NOMO-1 (cell line): ENCODE measurements at regions not wholly inside any gene's neighbourhood (a gene's known extent, or its start where the extent isn't known, plus 50 kb on each side); places are given as distances from the start of the nearest gene placed in this dataset.
"Not testable (repeated sequence)": the region's sequence is repeated elsewhere in the genome, so short reads cannot be mapped to it uniquely, and the experiment has no call there.

Experiments used
- DNase-seq, 2 experiments: peaks; one replicate each; lab custom pipeline; 2025; ENCODE audit not compliant: unreplicated experiment in 2 of 2; lab: John Stamatoyannopoulos, UW

DNA sequence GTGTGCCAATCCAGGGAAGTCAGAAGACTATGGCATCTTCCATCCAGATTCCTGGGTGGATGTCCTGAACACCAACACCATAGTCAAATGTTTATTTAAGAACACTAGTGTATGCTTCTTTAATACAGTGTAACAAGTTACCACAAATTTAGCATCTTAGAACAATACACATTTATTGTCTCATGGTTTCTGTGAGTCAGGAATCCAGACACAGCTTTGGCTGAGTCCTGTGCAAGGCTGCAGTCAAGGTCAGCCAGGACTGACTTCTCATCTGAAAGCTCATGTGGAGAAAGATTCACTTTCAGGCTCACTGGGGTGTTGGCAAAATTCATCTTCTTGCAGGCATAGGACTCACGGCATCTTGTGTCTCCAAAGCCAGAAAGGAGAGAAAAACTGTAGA lies 143.4 kb downstream of the ANXA2 start:
- DNase-seq, result no peak

DNA sequence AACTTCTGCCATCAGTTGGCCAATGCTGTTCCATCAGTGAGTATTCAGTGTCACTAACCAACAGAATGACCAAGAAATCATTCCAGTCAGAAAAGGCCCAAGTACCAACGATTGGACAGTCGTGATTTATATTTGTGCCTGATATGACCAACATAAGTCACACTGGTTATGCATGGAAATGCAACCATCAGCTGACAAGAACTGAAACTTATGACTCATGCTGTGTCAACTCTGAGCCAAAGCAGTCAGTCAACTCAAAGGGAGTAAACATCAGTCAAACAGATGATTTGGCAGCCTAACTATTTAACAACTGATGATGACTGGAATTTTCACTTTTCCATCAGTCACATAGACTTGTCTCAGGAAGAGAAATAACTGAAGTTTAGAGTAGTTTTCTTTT lies 142.4 kb downstream of the ANXA2 start:
- peak in 1 of 2 experiments; percentile 18 for DNase-seq

DNA sequence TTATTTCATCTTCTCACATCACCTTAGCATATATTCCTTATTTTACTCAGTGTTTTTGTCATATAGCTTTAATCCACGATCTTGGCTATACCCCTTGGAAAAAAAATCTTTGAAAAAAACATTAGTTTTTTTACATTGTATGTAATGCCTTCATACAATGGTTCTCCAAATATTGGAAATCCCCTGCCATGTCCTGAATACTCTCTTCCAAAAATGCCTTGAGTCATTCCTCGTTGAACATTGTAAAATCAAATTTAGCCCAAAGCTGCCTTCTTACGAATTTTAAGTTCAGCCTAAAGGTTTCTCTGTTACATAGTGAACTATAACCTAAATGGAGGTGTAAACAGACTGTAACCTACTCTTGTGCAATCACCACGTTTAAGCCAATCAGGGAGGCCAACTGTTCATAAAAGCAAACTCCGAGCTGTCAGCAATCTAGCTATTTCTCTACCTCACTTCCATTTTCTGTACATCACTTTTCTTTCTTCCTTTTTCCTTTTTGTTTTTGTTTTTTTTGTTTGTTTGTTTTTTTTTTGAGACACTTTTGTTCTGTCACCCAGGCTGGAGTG lies 140.1 kb downstream of the ANXA2 start:
- no peak for DNase-seq

DNA sequence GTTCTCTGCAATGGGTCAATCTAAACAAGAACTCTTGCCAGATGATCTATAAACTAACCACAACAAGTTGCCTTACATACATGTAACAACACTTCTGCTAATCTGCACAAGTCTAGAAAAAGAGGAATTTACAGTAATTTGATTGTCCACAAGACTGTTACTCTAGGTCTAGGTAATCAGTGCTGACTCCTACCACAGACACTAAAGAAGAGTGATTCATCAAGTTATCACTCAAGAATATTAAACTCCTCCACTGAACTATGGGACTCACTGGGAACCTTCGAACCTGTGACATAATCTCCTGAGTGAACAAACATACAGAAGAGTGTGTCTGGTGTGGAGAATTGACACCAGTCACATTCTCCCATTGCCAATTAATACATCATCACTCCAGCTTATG lies 138.3 kb downstream of the ANXA2 start:
- DNase-seq, result peak in 1 of 2 experiments; percentile 9

DNA sequence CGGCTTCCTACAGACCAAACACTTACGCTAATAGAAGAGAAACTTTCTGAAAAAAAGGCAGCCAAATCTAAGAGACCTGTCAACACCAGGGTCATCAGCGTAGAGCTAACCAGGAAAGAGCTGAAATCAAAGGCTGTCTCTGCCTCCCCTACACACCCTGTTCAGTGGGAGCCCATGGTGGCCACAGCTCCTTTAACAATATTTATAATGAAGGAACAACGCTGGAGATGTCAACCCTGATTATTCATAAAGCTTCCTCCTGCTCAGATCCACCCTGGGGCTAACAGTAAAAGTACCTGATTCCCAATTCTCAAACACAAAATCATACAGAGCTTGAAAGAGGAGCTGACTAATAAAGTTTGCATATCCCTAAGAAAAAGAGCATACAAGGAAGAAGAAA lies 133.7 kb downstream of the ANXA2 start:
- no peak for DNase-seq

DNA sequence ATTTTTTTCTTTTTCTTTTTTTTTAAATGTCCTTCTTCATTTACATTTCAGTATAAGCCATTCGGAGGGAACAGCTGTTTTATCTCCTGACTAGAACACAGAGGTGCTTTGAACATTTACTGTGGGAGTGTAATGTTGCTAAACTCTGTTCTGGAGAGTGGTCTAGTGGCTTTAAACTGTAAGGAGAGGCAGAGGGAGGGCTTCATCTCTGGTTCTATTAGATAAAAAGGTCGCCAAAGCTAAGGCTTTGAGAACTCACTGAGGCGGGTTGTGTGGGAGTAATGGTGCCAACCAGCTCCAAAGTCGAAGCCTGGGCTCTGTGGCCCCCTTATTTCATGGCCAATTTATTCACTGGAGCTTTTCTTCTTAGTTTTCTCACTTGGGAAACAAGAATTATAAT lies 133.2 kb downstream of the ANXA2 start:
- no peak for DNase-seq

DNA sequence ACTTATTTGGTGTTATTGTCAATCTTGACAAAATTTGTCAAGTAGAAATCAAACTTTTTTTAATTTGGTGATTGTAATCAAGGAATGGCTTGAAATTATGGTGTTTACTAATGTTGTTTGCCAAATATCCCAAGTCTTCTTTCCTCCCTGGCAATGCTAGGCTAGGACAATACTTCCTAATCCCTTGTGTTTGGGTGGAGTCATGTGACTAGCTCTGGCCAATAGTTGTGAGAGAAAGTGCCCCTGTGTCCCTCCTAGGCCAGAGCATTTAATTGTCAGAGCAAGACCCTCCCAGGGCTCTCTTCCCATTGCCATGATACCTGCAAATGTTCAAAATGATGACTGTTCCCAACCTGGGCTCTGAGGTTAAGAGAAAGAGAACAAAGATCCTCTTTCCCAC lies 132.7 kb downstream of the ANXA2 start:
- DNase-seq, result no peak

DNA sequence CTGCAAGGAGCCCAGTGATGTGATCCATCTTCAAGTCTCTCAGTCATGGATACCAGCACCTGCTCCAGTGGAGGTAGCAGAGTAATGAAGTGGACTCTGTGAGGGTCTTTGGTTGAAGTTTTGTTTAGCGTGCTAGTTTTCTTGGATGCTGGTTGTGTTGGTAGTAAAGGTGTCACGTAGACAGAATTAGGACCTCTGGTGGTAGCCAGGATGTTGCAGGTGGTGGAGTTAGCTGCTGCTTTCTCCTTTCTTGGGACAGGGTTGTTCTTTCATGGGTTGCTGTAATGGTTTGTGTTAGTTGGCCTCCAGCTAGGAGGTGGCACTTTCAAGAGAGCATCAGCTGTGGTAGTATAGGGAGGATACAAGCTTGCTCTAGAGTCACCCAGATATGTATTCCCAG lies 125.2 kb downstream of the ANXA2 start:
- no peak for DNase-seq

DNA sequence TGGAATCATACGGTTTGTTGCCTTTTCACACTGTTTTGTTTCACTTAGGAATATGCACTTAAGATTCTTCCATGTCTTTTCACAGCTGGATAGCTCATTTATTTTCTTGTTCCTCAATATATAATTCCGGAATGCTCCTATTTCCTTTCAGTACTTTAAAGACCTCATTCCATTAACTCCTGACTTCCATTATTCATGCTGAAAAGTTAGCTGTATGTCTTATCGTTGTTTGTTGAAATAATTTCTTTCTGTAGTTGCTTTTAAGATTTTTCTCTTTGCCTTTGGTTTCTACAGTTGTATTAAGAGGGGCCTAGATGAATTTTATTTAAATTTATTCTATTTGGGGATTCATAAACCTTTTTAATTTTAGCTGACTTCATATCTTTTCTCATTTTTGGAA lies 122.2 kb downstream of the ANXA2 start:
- DNase-seq, result no peak

DNA sequence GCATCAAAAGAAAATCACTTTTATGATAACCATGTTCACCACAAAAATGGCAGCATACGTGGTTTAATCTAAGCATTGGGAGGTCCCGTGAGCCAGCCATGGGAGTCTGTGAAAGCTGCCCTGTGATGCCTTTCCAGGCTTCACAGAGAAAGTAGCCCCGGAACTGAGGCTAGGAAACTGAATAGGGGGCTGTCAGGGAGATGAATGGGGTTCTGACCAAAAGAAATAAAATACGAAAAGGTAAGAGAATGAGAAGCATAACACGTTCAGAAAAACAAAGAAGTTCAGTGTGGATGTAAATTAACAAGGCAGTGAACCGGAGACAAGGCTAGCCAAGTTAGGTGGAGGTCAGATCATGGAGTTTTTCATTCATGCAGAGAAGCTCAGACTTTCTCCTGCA lies 118.9 kb downstream of the ANXA2 start:
- DNase-seq, result no peak

DNA sequence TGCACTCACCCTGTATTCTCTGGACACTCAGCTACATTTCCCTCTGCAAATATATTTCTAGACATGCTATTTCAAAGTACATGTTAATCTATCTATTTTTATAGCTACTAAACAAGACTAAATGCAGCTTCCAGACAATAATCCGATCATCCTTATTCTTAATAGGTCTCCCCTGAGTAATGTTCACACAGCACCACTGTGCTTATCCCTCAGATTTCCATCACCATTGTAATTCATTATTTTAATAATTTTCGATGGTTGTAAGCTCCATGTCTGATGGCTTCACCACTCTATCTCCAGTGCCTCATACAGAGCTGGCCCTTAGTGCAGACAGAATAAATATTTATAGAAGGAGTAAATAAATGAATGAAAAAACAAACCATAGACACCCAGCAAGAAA lies 117.5 kb downstream of the ANXA2 start:
- DNase-seq, result no peak

DNA sequence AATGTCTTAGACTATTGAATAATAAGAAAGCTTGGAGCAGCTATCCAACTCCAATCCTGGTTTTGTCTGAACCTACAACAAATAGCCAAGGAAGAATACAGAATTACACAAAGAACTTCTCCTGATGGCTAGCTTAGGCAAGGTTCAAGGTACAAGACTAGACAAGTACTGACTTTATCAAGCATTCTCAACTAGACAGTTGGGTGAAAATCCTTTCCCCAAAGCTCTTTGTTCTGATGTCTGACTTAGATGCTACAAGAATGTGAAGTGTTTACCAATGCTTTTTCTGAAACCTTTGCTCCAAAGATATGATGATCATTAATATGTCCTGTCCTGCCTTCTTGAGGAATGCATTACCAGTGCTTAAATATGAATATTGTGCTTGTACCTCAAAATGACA lies 113.8 kb downstream of the ANXA2 start:
- no peak for DNase-seq

DNA sequence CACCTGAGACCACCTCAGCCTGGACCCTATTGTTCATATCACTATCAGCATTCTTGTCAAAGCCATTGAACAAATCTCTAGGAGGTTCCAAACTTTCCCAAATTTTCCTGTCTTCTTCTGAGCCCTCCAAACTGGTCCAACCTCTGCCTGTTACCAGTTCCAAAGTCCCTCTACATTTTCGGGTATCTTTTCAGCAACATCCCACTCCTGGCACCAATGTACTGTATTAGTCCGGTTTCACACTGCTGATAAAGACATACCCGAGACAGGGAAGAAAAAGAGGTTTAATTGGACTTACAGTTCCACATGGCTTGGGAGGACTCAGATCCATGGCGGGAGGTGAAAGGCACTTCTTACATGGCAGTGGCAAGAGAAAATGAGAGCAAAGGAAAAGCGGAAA lies 101.9 kb downstream of the ANXA2 start:
- not testable (repeated sequence) for DNase-seq

DNA sequence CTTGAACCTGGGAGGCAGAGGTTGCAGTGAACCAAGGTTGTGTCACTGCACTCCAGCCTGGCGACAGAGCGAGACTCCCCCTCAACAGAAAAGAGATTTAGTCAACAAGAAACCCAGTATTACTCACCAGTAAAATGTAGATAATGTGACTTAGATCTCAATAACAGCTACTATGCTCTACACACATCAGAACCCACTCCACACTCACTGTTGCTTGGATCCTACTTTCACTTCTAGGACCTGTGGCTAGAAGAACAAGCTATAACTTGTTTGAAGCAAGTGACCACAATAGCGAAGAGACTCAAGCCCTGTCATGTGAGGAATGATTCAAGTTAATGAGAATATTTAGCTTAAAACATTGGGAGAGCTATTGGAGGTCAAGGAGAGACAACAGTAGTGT lies 100.7 kb downstream of the ANXA2 start:
- DNase-seq, result no peak
